Mucosa of rectum (tissue), 2 donors: ENCODE measurements at regions not wholly inside any gene's neighbourhood (a gene's known extent, or its start where the extent isn't known, plus 50 kb on each side); places are given as distances from the start of the nearest gene placed in this dataset.

Experiments used
- H3K27ac ChIP-seq, 2 donors: one replicate each; pipeline ENCODE4 v1.7.0; 2013; ENCODE audit warnings: inconsistent platforms in 2 of 2, low read depth in 2 of 2, low read length in 2 of 2
- H3K27me3 ChIP-seq, 2 donors: one replicate each; pipeline ENCODE4 v1.7.0; 2013; ENCODE audit warnings: low read length in 2 of 2; ENCODE audit not compliant: control insufficient read depth in 2 of 2, insufficient read depth in 2 of 2
- H3K36me3 ChIP-seq, 2 donors: one replicate each; pipeline ENCODE4 v1.7.0; 2013; ENCODE audit warnings: low read length in 2 of 2; ENCODE audit not compliant: control insufficient read depth in 2 of 2, insufficient read depth in 2 of 2
- H3K4me1 ChIP-seq, 2 donors: one replicate each; pipeline ENCODE4 v1.7.0; 2013; ENCODE audit warnings: low read length in 2 of 2, mild to moderate bottlenecking in 1 of 2; ENCODE audit not compliant: control insufficient read depth in 2 of 2, insufficient read depth in 2 of 2
- H3K4me3 ChIP-seq, 2 donors: one replicate each; pipeline ENCODE4 v1.7.0; 2013; ENCODE audit warnings: low read length in 2 of 2
- H3K9ac ChIP-seq, 2 donors: one replicate each; pipeline ENCODE4 v1.7.0; 2013; ENCODE audit warnings: low read length in 2 of 2, low read depth in 1 of 2, mild to moderate bottlenecking in 1 of 2
- H3K9me3 ChIP-seq, 2 donors: one replicate each; pipeline ENCODE4 v1.7.0; 2013; ENCODE audit warnings: low read length in 2 of 2; ENCODE audit not compliant: control insufficient read depth in 2 of 2
- donor health status: healthy.
- donor health status: Normal muscosa, but diverticular disease.

GRCh38 chr7:46739518-46740234, 818.6 kb upstream of the IGFBP3 start:
- Histone ChIP-seq H3K4me3 (no peak overlapping the region), H3K4me1 (no peaks in the 10 kb centered on the region), H3K9ac (no peak overlapping the region), H3K27me3 (no peaks in the 10 kb centered on the region), H3K9me3 (no peaks in the 10 kb centered on the region), H3K36me3 (no peaks in the 10 kb centered on the region), H3K27ac (no peak overlapping the region)

DNA sequence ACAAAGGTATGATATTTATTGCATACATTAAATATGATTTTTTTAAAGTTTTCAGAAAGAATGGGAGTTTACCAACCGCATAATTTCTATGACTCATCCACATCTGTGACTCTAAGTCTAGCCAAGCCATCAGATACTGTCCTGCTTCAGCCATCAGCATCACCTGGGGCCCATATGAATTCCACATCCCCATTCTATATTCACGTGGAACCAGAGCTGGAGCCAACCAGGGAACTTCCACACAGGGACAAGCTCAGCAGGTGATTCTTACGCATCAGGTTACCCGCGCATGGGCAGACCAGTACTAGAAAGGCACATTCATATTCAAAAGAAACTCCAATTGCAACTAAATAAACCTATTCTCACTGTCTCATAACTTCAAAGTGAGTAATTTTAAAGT, 817.7 kb upstream of the IGFBP3 start:
- no peak overlapping the region for H3K27ac ChIP-seq
- H3K4me3 ChIP-seq, result no peak overlapping the region
- H3K4me1 ChIP-seq, result no peaks in the 10 kb centered on the region
- no peaks in the 10 kb centered on the region for H3K27me3 ChIP-seq
- H3K9me3 ChIP-seq, result no peaks in the 10 kb centered on the region
- no peaks in the 10 kb centered on the region for H3K36me3 ChIP-seq
- no peak overlapping the region for H3K9ac ChIP-seq

- Histone ChIP-seq H3K4me1 (no peaks in the 10 kb centered on the region), H3K27me3 (no peaks in the 10 kb centered on the region), H3K4me3 (no peak overlapping the region), H3K27ac (no peak overlapping the region), H3K9me3 (no peaks in the 10 kb centered on the region), H3K36me3 (no peaks in the 10 kb centered on the region), H3K9ac (no peak overlapping the region)
Observed at GRCh38 chr7:46738165-46738564, 817.1 kb upstream of the IGFBP3 start.

DNA sequence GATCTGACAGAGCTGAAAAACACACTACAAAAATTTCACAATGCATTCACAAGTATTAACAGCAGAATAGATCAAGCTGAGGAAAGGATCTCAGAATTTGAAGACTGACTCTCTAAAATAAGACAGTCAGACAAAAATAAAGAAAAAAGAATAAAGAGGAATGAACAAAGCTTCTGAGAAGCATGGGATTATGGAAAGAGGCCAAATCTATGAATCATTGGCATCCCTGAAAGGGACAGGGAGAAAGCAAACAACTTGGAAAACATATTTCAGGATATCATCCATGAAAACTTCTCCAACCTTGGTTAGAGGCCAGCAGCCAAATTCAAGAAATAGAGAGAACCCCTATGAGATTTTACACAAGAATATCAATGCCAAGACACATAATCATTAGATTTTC, 804.8 kb upstream of the IGFBP3 start:
- H3K9ac ChIP-seq, result no peak overlapping the region
- H3K9me3 ChIP-seq, result no peaks in the 10 kb centered on the region
- H3K27me3 ChIP-seq, result no peaks in the 10 kb centered on the region
- H3K4me1 ChIP-seq, result no peaks in the 10 kb centered on the region
- H3K36me3 ChIP-seq, result no peaks in the 10 kb centered on the region
- H3K27ac ChIP-seq, result no peak overlapping the region
- no peak overlapping the region for H3K4me3 ChIP-seq

GRCh38 chr7:46725136-46725535, 804.1 kb upstream of the IGFBP3 start:
- Histone ChIP-seq H3K4me1 (no peaks in the 10 kb centered on the region), H3K4me3 (no peak overlapping the region), H3K9ac (no peak overlapping the region), H3K36me3 (no peaks in the 10 kb centered on the region), H3K27me3 (no peaks in the 10 kb centered on the region), H3K9me3 (no peaks in the 10 kb centered on the region), H3K27ac (no peak overlapping the region)

- no peaks in the 10 kb centered on the region for H3K9me3 ChIP-seq
Observed at GRCh38 chr7:46723742-46724141, 802.7 kb upstream of the IGFBP3 start.

GRCh38 chr7:46723003-46723402, 801.9 kb upstream of the IGFBP3 start:
- Histone ChIP-seq H3K27me3 (no peaks in the 10 kb centered on the region), H3K4me1 (no peaks in the 10 kb centered on the region), H3K27ac (no peak overlapping the region), H3K4me3 (no peak overlapping the region), H3K9me3 (no peaks in the 10 kb centered on the region), H3K36me3 (no peaks in the 10 kb centered on the region), H3K9ac (no peak overlapping the region)

More at GRCh38 chr7:46723742-46724141, 802.7 kb upstream of the IGFBP3 start:
- Histone ChIP-seq H3K4me3 (no peak overlapping the region), H3K4me1 (no peaks in the 10 kb centered on the region), H3K27ac (no peak overlapping the region), H3K27me3 (no peaks in the 10 kb centered on the region), H3K9ac (no peak overlapping the region), H3K36me3 (no peaks in the 10 kb centered on the region)

DNA sequence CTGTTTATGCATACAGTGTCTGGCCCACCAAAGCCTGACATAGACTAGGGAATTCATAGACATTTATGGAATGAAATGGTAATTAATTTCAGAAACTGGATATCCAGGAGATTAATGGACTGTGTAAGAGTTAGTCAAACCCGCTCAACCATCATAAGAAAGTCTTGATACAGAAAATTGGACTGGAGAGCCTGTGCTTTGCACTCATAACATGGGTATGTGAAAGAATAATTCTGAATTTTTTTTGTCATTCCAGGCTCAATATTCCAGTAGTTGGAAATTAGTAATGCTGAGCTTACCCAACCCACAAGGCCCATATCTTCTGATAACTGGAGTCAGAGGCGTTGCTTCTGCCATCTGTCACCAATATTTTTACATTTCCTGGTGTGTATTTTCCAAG, 799.7 kb upstream of the IGFBP3 start:
- H3K4me1 ChIP-seq, result no peaks in the 10 kb centered on the region
- H3K9me3 ChIP-seq, result no peaks in the 10 kb centered on the region
- H3K27me3 ChIP-seq, result no peaks in the 10 kb centered on the region
- H3K9ac ChIP-seq, result no peak overlapping the region
- no peaks in the 10 kb centered on the region for H3K36me3 ChIP-seq
- H3K27ac ChIP-seq, result no peak overlapping the region
- no peak overlapping the region for H3K4me3 ChIP-seq

DNA sequence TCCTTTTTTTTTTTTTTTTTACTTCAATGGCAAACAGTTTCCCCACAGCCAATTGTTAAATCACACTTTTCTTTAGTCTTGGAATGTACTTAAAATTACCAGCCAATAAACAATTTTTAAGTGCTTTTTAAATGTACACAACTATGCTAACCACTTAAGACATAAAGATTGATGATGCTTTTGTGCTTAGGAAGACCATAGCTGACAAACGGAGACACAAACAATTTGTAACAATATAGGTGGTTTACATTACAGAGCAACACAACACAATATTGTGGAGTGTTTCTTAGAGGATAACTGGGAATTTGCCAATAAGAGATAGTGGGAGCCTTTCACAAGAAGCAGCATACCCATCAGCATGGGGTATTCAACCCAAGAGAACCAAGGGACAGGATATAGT, 798.5 kb upstream of the IGFBP3 start:
- H3K27me3 ChIP-seq, result no peaks in the 10 kb centered on the region
- H3K27ac ChIP-seq, result no peak overlapping the region
- no peaks in the 10 kb centered on the region for H3K9me3 ChIP-seq
- no peak overlapping the region for H3K4me3 ChIP-seq
- no peaks in the 10 kb centered on the region for H3K4me1 ChIP-seq
- H3K36me3 ChIP-seq, result no peaks in the 10 kb centered on the region
- no peak overlapping the region for H3K9ac ChIP-seq

DNA sequence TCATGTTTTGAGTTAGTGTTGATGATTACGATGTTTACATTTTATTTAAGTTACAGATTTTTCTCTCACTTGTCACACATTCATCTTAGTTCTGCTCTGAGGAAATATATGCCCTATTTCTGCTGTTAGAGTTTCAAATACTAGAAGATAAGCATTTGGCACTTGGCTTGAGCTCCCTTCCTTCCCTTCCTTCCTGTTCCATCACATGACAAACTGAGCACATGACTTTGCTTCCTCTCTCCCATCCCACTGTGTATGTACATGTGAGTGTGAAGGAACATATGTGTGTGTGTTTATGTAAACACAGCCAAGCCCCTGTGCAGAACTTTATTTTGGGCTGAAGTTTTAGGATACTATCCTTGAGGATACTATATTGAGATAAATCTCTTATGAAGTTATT, 795.9 kb upstream of the IGFBP3 start:
- Histone ChIP-seq H3K4me3 (no peak overlapping the region), H3K9ac (no peak overlapping the region), H3K27me3 (no peaks in the 10 kb centered on the region), H3K36me3 (no peaks in the 10 kb centered on the region), H3K4me1 (peaks cover 0 to 10% of the 10 kb centered on the region in 2 donors), H3K9me3 (no peaks in the 10 kb centered on the region), H3K27ac (no peak overlapping the region)

DNA sequence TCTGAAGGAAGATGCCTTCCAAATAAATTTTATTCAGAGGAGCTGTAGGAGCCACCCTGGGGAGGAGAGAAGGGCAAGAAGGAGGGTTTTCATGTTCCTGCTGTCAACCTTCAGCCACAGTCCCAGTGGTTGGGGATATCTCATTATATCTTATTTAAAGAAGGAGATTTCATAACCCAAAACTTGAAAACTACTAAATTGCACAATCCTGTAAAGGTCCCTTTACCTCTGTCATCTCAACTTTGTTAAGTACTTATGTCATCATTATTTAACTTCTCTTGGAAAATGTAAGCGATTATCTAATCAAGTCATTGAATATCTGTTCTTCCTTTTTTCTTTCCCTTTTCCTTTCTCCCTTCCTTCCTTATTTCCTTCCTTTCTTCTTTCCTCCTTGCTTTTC, 794.5 kb upstream of the IGFBP3 start:
- Histone ChIP-seq H3K27me3 (no peaks in the 10 kb centered on the region), H3K9me3 (no peaks in the 10 kb centered on the region), H3K27ac (no peak overlapping the region), H3K36me3 (no peaks in the 10 kb centered on the region), H3K4me1 (peaks cover 0 to 10% of the 10 kb centered on the region in 2 donors), H3K4me3 (no peak overlapping the region), H3K9ac (no peak overlapping the region)
